Caco-2 (cell line): ENCODE measurements at regions not wholly inside any gene's neighbourhood (a gene's known extent, or its start where the extent isn't known, plus 50 kb on each side); places are given as distances from the start of the nearest gene placed in this dataset.

Experiments
- BruUV-seq: library from RNA; stranded (reverse); fragments of 400-500 nt; replicated peaks from 2 replicates; lab custom pipeline; 2021; lab: Mats Ljungman, UMichigan
- CTCF ChIA-PET: fragments of 300-600 bp; sonication (Branson Sonifier 250); formaldehyde crosslinking; loops from one replicate; lab custom pipeline; 2022; ENCODE audit warnings: antibody characterized with exemption; lab: Charles Lee
- POLR2A ChIA-PET: fragments of 300-600 bp; sonication (Branson Sonifier 250); formaldehyde crosslinking; loops from one replicate; lab custom pipeline; 2022; ENCODE audit warnings: antibody characterized with exemption; lab: Charles Lee
- DNase-seq, 2 experiments: peaks; one replicate each; pipeline versions ENCODE4 v3.0.0 to v3.0.0-alpha.2; 2020 to 2022
- H3K27me3 ChIP-seq: replicated peaks from 2 replicates; pipeline ENCODE4 v1.6.0; 2011; ENCODE audit warnings: low read length; ENCODE audit not compliant: control insufficient read depth, insufficient read depth
- H3K36me3 ChIP-seq: 2 replicates; pipeline ENCODE4 v1.5.1; 2011; ENCODE audit warnings: low read length; ENCODE audit not compliant: control insufficient read depth, insufficient read depth
- H3K4me1 ChIP-seq: fragments of 250-450 bp; sonication (Bioruptor Pico); 2 replicates; pipeline ENCODE4 v1.5.1; 2020; ENCODE audit warnings: mild to moderate bottlenecking
- H3K4me3 ChIP-seq: 2 replicates; pipeline ENCODE4 v1.5.1; 2011; ENCODE audit warnings: low read depth, mild to moderate bottlenecking, control low read depth, low read length
- H3K9me3 ChIP-seq: fragments of 250-450 bp; sonication (Bioruptor Pico); 2 replicates; pipeline ENCODE4 v1.5.1; 2020; ENCODE audit warnings: mild to moderate bottlenecking, moderate library complexity
- H3K27ac Mint-ChIP-seq: one replicate; pipeline ENCODE4 v1.8.0; 2022; ENCODE audit warnings: mixed read lengths; ENCODE audit not compliant: unreplicated experiment
- H3K27me3 Mint-ChIP-seq: one replicate; pipeline ENCODE4 v1.8.0; 2022; ENCODE audit warnings: mixed read lengths; ENCODE audit not compliant: insufficient read depth, unreplicated experiment
- H3K36me3 Mint-ChIP-seq: one replicate; pipeline ENCODE4 v1.8.0; 2022; ENCODE audit warnings: mild to moderate bottlenecking, mixed read lengths; ENCODE audit not compliant: insufficient read depth, unreplicated experiment
- H3K4me1 Mint-ChIP-seq: one replicate; pipeline ENCODE4 v1.8.0; 2022; ENCODE audit warnings: low read depth, mixed read lengths; ENCODE audit not compliant: unreplicated experiment
- H3K4me3 Mint-ChIP-seq: one replicate; pipeline ENCODE4 v1.8.0; 2022; ENCODE audit warnings: mild to moderate bottlenecking, moderate library complexity, mixed read lengths; ENCODE audit not compliant: unreplicated experiment
- H3K9me3 Mint-ChIP-seq: one replicate; pipeline ENCODE4 v1.8.0; 2022; ENCODE audit warnings: mixed read lengths; ENCODE audit not compliant: unreplicated experiment
- CTCF ChIP-seq, 2 experiments: fragments of 200-600 bp in 1 of 2; IDR thresholded peaks; 1 replicate in 1 of 2; 2 replicates in 1 of 2; pipeline versions ENCODE4 v1.5.1 to v1.8.0; 2011 to 2022; ENCODE audit warnings: antibody characterized with exemption in 1 of 2, control low read depth in 1 of 2, inconsistent platforms in 1 of 2, low read depth in 1 of 2, low read length in 1 of 2, mild to moderate bottlenecking in 1 of 2, moderate library complexity in 1 of 2; ENCODE audit not compliant: insufficient read depth in 1 of 2, severe bottlenecking in 1 of 2, unreplicated experiment in 1 of 2
- intact Hi-C: fragments of 100-400 bp; cut with micrococcal nuclease; formaldehyde crosslinking; loops from one replicate; pipeline ENCODE4 v1.10.0; 2022; ENCODE audit not compliant: unreplicated experiment

- POLR2A ChIA-PET = no interaction called here
- Histone ChIP-seq H3K4me3 (no peak overlapping the region), H3K9me3 (no peaks in the 10 kb centered on the region), H3K27me3 (no peaks in the 10 kb centered on the region), H3K36me3 (no peaks in the 10 kb centered on the region), H3K4me1 (no peaks in the 10 kb centered on the region)
- Mint-ChIP-seq H3K4me3 (no peak overlapping the region), H3K4me1 (peaks cover 6% of the 10 kb centered on the region), H3K9me3 (peaks cover 20% of the 10 kb centered on the region), H3K36me3 (no peaks in the 10 kb centered on the region), H3K27me3 (no peaks in the 10 kb centered on the region), H3K27ac (no peak overlapping the region)
- no TSS peak for BruUV-seq
- TF ChIP-seq CTCF (IDR thresholded peaks at IDR 0.05; ENCODE audit: insufficient read depth in 1 of 2, low read depth in 1 of 2, low read length in 1 of 2, severe bottlenecking in 1 of 2, unreplicated experiment in 1 of 2) = no peak
- CTCF ChIA-PET = no interaction called here
- no peak for DNase-seq
- intact Hi-C loops = no loop called here
Measured at GRCh38 chr6:19180348-19181072, 656.7 kb upstream of the ID4 start.

GRCh38 chr6:19181211-19181610 lies 656.0 kb upstream of the ID4 start:
- BruUV-seq = no TSS peak
- DNase-seq = no peak
- H3K27ac Mint-ChIP-seq = no peak overlapping the region
- intact Hi-C loops = no loop called here
- Histone ChIP-seq H3K36me3 (no peaks in the 10 kb centered on the region), H3K27me3 (no peaks in the 10 kb centered on the region), H3K4me1 (no peaks in the 10 kb centered on the region), H3K9me3 (no peaks in the 10 kb centered on the region), H3K4me3 (no peak overlapping the region)
- ChIA-PET POLR2A (no interaction called here), CTCF (no interaction called here)
- H3K27me3 Mint-ChIP-seq = no peaks in the 10 kb centered on the region
- H3K9me3 Mint-ChIP-seq = peaks cover 20% of the 10 kb centered on the region
- H3K36me3 Mint-ChIP-seq = no peaks in the 10 kb centered on the region
- TF ChIP-seq CTCF (IDR thresholded peaks at IDR 0.05; ENCODE audit: insufficient read depth in 1 of 2, low read depth in 1 of 2, low read length in 1 of 2, severe bottlenecking in 1 of 2, unreplicated experiment in 1 of 2) = no peak
- H3K4me1 Mint-ChIP-seq = peaks cover 6% of the 10 kb centered on the region
- no peak overlapping the region for H3K4me3 Mint-ChIP-seq

GRCh38 chr6:19193624-19194023 lies 643.5 kb upstream of the ID4 start:
- no peaks in the 10 kb centered on the region for H3K36me3 Mint-ChIP-seq
- no peaks in the 10 kb centered on the region for H3K4me1 ChIP-seq
- DNase-seq = no peak
- H3K36me3 ChIP-seq = no peaks in the 10 kb centered on the region
- TF ChIP-seq CTCF (IDR thresholded peaks at IDR 0.05; ENCODE audit: insufficient read depth in 1 of 2, low read depth in 1 of 2, low read length in 1 of 2, severe bottlenecking in 1 of 2, unreplicated experiment in 1 of 2) = no peak
- H3K9me3 ChIP-seq = no peaks in the 10 kb centered on the region
- H3K27me3 ChIP-seq = no peaks in the 10 kb centered on the region
- no peaks in the 10 kb centered on the region for H3K27me3 Mint-ChIP-seq
- POLR2A ChIA-PET = no interaction called here
- CTCF ChIA-PET = no interaction called here
- intact Hi-C loops = no loop called here
- H3K4me3 ChIP-seq = no peak overlapping the region
- H3K4me1 Mint-ChIP-seq = no peaks in the 10 kb centered on the region
- no peaks in the 10 kb centered on the region for H3K9me3 Mint-ChIP-seq
- no peak overlapping the region for H3K4me3 Mint-ChIP-seq
- no TSS peak for BruUV-seq
- H3K27ac Mint-ChIP-seq = no peak overlapping the region
